Right renal pelvis (tissue), 4 donors: ENCODE measurements at regions not wholly inside any gene's neighbourhood (a gene's known extent, or its start where the extent isn't known, plus 50 kb on each side); places are given as distances from the start of the nearest gene placed in this dataset.

Experiments used
- DNase-seq, 4 donors: peaks; one replicate each; pipeline ENCODE4 v3.0.0-alpha.2; 2013; ENCODE audit warnings: low read depth in 4 of 4, low spot score in 3 of 4, missing footprints in 1 of 4

- DNase-seq = no peak
Measured at GRCh38 chr6:137772541-137773250, 94.4 kb upstream of the TNFAIP3 start.

GRCh38 chr6:137775227-137775626 is 91.8 kb upstream of the TNFAIP3 start:
- no peak for DNase-seq

GRCh38 chr6:137775720-137776119 is 91.3 kb upstream of the TNFAIP3 start:
- DNase-seq = no peak

GRCh38 chr6:137776256-137776655 is 90.8 kb upstream of the TNFAIP3 start:
- DNase-seq = no peak

GRCh38 chr6:137776786-137777686 is 90.0 kb upstream of the TNFAIP3 start:
- no peak for DNase-seq

- no peak for DNase-seq
Measured at GRCh38 chr6:137777687-137778075, 89.4 kb upstream of the TNFAIP3 start.

- no peak for DNase-seq
Measured at GRCh38 chr6:137779982-137780381, 87.1 kb upstream of the TNFAIP3 start.

GRCh38 chr6:137780447-137781034 is 86.5 kb upstream of the TNFAIP3 start:
- no peak for DNase-seq

GRCh38 chr6:137781639-137782038 is 85.4 kb upstream of the TNFAIP3 start:
- DNase-seq = no peak

GRCh38 chr6:137782166-137783039 is 84.7 kb upstream of the TNFAIP3 start:
- DNase-seq = no peak

GRCh38 chr6:137783710-137784109 is 83.3 kb upstream of the TNFAIP3 start:
- DNase-seq = no peak

- no peak for DNase-seq
Measured at GRCh38 chr6:137784583-137784982, 82.5 kb upstream of the TNFAIP3 start.

- DNase-seq = no peak
Measured at GRCh38 chr6:137787016-137787415, 80.0 kb upstream of the TNFAIP3 start.

GRCh38 chr6:137788248-137788647 is 78.8 kb upstream of the TNFAIP3 start:
- no peak for DNase-seq

- no peak for DNase-seq
Measured at GRCh38 chr6:137791281-137792159, 75.5 kb upstream of the TNFAIP3 start.

- no peak for DNase-seq
Measured at GRCh38 chr6:137792160-137793033, 74.7 kb upstream of the TNFAIP3 start.

- no peak for DNase-seq
Measured at GRCh38 chr6:137793805-137794515, 73.1 kb upstream of the TNFAIP3 start.
